T1000 (cell line): ENCODE measurements at regions not wholly inside any gene's neighbourhood (a gene's known extent, or its start where the extent isn't known, plus 50 kb on each side); places are given as distances from the start of the nearest gene placed in this dataset.

Experiments used
- DNase-seq: peaks from one replicate; lab custom pipeline; 2025; ENCODE audit warnings: mixed read lengths; lab: John Stamatoyannopoulos, UW

DNA sequence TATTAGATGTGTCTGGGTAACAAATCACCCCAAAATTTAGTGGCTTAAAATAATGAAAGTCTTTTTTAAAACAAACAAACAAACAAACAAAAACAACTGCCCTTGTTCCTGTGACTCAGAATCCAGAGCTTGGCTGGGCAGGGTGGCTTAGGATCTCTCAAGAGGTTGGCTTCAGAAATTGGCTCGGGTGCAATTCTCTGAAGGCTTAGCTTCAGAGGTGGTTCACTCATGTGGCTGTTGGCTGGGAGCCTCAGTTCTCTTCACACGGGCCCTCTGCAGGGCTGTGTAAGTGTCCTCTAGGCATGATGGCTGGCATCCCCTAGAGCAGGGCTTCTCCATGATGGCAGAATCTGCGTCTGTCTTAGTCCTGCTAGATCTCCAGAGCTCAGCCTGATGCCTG lies 179.9 kb upstream of the BCOR start:
- DNase-seq = no peak

GRCh38 chrX:40273356-40274050 lies 175.7 kb upstream of the BCOR start:
- DNase-seq = no peak

DNA sequence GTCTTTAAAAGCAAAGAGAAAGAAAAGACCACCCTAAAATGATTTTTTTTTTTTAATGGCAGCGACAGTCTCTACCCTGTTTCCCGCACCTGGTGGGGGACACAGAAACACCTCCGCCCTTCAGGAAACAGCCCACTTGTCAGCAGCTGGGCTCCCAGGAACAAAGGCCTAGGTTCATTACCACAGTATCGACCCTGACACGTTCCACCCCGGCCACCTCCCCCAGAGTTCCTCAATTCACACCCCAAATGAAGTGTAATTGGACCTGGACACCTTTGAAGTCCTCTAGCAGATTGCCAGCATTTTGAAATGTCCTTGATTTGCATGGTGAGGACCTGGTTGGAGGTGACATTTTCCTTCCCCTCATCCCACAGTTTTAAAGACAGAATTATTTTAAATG lies 175.0 kb upstream of the BCOR start:
- DNase-seq = no peak

- no peak for DNase-seq
These were observed 174.4 kb upstream of the BCOR start for GRCh38 chrX:40272141-40272540.

DNA sequence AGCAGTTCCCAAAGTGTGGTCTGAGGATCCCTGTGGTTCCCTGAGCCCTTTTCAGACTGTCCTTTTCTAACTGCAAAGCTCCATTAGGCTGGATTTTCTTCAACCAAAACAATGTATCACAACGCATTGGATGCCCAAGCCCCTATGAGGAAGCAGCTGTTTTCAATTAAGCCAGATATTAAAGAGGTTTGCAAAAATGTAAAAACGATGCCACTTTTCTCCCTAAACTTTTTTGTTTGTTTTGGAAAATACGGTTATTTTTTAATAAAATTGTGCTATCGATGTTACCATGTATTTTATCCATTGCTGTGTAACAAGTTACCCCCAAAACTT lies 170.4 kb upstream of the BCOR start:
- no peak for DNase-seq

- DNase-seq = no peak
These were observed 169.8 kb upstream of the BCOR start for GRCh38 chrX:40267334-40268187.

DNA sequence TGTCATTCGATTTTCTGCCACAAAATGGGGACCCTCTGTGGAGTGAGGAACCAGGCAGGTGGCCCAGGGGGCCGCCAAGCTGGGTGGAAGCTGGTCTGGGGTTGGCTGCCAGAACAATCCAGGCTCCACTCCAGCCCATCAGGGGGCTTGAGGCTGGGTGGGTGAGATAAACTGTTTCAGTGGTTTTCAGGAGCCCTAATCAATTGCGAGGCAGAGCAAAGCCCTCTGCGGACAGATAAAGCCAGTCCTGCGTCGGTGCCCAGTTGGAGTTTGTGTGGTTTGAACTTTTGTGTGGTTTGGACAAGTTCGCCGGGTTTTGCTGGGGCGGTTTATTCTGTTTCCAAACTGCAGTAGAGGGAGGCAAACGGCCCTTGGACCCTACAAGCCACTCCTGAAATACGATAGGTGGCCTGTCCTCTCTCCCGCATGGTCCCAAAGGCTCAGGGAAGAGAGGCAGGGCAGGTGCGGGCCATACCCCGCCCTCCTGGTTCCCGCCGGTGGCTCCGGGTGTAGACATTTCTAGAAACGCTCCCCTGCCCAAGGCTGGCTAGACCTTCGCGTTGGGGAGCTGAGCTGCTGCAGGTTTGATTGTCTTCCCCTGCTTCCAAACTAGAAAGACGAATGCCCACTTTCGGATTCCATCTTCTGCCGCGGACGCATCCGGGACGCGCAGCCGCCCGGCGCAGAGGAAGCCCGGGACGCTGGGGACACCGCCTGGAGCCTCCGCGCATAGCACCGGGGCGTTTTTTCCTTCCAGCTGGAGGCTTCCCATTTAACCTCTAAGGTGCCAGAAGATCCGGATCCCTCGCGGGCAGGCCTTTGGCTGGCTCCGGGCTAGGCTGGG lies 169.0 kb upstream of the BCOR start:
- DNase-seq = peak; percentile 30

- DNase-seq = no peak
These were observed 168.2 kb upstream of the BCOR start for GRCh38 chrX:40265936-40266335.

DNA sequence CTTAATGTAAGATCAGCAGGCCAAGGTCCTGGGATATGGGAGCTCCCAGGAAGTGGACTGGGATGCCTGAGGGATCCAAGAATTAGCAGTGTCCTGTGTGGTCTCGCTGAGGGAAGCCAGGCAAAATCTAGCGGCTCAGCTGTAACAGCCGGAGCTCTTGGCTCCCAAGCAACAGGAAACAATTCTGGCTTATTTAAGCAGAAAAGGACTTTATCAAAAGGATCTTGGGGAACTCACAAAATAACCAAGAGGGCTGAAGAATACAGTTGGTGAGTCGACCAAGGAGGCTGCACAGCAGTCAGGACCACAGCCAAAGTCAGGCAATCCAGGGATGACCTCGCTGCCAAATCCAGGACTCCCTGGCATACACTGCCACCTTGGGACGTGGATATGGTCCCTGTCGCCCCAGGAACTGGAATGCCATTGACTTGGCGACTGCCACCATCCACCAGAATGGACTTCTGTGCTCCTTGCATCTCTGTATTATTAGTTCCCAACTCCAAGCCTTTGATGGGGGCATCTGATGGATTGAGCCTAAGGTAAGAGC lies 165.3 kb upstream of the BCOR start:
- DNase-seq = peak; percentile 1

GRCh38 chrX:40262157-40263013 lies 164.6 kb upstream of the BCOR start:
- peak; percentile 17 for DNase-seq

DNA sequence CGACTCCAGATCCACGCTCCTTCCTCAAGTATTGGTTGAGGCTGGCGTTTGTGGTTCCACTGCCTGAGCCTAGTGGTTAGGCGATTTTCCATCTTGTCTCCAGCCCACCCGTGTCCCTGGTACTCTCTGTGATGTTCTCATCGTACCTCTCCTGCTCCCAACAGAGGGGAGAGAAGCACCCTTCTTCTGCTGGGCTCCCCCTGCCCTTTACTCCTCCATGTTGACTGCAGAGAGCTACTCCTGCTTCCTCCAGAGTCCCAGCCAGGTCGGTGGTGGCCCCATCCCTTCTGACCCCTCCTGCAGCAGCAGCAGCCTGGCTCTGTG lies 164.0 kb upstream of the BCOR start:
- DNase-seq = no peak

- no peak for DNase-seq
These were observed 162.5 kb upstream of the BCOR start for GRCh38 chrX:40260146-40260747.

- DNase-seq = no peak
These were observed 161.2 kb upstream of the BCOR start for GRCh38 chrX:40258909-40259308.

DNA sequence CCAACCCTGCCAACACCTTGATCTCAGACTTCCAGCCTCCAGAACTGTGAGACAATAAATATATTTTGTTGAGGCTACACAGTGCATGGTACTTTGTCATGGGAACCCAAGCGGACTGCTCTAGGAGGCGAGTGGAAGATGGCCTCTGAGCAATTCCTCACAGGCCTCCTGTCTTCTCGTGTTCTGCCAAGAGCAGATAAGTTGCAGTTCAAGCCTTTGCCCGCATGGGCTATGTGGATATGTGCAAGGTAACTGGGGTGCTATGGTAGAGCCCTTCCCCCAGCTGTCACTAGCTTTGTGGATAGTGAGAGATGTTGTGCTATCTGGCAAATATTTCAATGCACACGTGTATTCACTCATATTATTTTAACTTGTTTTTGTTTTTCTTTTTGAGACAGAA lies 156.0 kb upstream of the BCOR start:
- no peak for DNase-seq

DNA sequence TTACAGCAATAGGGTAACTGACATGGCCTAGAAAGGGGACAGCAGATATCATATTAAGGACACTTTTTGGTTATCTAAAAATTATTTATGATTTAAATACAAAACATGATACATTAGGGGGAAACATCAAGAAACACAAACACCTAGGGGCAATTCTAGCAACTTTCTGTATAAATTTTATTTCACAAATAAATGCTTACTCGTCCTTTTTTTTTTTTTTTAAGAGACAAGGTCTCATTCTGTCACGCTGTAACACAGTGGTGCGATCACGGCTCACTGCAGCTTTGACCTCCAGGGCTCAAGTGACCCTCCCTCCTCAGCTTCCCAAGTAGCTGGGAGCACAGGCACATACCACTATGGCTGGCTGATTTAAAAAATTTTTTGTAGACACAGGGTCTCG lies 151.8 kb upstream of the BCOR start:
- no peak for DNase-seq

GRCh38 chrX:40248822-40249221 lies 151.1 kb upstream of the BCOR start:
- no peak for DNase-seq

GRCh38 chrX:40247848-40248622 lies 150.3 kb upstream of the BCOR start:
- DNase-seq = no peak

- no peak for DNase-seq
These were observed 149.6 kb upstream of the BCOR start for GRCh38 chrX:40247382-40247781.

DNA sequence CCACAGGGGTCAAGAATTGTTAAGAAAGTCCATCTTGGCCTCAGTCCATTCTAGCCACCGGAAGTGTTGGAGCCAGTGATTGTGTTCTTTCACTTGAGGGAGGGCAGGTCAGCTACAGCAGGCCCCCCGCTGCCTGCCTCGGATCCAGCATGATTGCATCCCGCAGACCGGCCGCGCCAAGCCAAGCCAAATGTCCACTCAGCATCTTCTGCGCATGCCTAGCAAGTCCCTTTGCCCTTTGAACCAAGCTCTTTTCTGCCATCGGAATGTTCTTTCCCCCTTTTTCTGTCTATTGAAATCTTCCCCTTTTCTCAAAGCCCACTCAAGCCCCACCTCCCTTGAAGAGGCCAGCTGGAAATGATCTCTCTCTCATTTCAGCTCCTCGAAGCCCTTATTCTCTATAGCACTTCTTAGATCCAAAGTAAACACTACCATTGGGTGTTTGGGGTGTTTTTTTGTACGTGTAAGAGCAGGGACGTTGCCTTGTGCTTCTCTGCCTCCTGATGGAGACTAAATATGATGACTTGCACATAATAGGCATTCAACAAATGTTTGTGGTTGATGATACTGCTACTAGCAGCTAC lies 147.8 kb upstream of the BCOR start:
- DNase-seq = no peak

DNA sequence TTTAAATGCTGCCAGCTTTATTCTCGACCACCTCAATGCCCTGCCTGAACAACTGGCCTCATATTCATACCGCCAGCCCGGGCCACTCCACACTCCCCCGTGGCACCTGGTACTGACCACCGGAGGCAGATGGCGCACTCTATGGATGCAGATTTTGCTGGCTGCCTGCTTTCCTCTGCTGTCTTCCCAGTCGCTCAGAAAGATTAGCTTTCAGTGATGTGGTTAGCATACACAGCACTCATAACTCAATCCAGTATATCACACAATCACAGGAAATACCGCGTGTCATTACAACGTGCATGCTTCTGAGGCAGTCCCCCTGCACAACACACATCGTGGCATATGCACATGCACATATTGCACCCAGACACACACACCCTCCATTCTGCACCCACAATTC lies 147.2 kb upstream of the BCOR start:
- DNase-seq = no peak
